Thyroid gland (tissue), 4 donors: ENCODE measurements at regions not wholly inside any gene's neighbourhood (a gene's known extent, or its start where the extent isn't known, plus 50 kb on each side); places are given as distances from the start of the nearest gene placed in this dataset.
"Not testable (repeated sequence)": the region's sequence is repeated elsewhere in the genome, so short reads cannot be mapped to it uniquely, and the experiment has no call there.

ENCODE experiments used
- DNase-seq, 2 donors: peaks; one replicate each; pipeline ENCODE4 v3.0.0-alpha.2; 2019
- H3K27ac ChIP-seq, 3 donors: fragments of 200-600 bp; sonication (generic); 1 replicate in 2 of 3; 2 replicates in 1 of 3; pipeline ENCODE4 v1.5.1; 2016 to 2019; ENCODE audit warnings: mild to moderate bottlenecking in 1 of 3, moderate library complexity in 1 of 3
- H3K27me3 ChIP-seq: fragments of 200-600 bp; sonication (generic); one replicate; pipeline ENCODE4 v1.5.1; 2019
- H3K36me3 ChIP-seq, 2 donors: fragments of 200-600 bp; sonication (generic); one replicate each; pipeline ENCODE4 v1.5.1; 2016 to 2019
- H3K4me1 ChIP-seq, 2 donors: fragments of 200-600 bp; sonication (generic); one replicate each; pipeline ENCODE4 v1.5.1; 2017 to 2019
- H3K4me3 ChIP-seq, 3 donors: fragments of 200-600 bp; sonication (generic); replicated peaks in 1 of 3; 1 replicate in 2 of 3; 2 replicates in 1 of 3; pipeline ENCODE4 v1.5.1; 2016; ENCODE audit warnings: mild to moderate bottlenecking in 1 of 3
- H3K9me3 ChIP-seq: fragments of 200-600 bp; sonication (generic); one replicate; pipeline ENCODE4 v1.5.1; 2017
- POLR2A ChIP-seq, 2 donors: fragments of 450-650 bp; IDR thresholded peaks; one replicate each; pipeline ENCODE4 v1.6.1; 2017; ENCODE audit warnings: antibody characterized with exemption in 2 of 2, mild to moderate bottlenecking in 2 of 2, moderate library complexity in 1 of 2
- WGBS, 2 donors: methylation state at CpG; one replicate each; pipeline ENCODE4 v1.1.5; 2017; 5-methylcytosine and 5-hydroxymethylcytosine counted together
- intact Hi-C: fragments of 100-400 bp; cut with DNase I; formaldehyde crosslinking; loops from one replicate; pipeline ENCODE4 v1.15.1; 2023
- TF ChIP-seq, protein P1 (sequence below), 6 experiments: fragments of 200-600 bp in 3 of 6; fragments of 450-650 bp in 3 of 6; sonication (generic) in 3 of 6; IDR thresholded peaks; one replicate each; pipeline ENCODE4 v1.5.1; 2016 to 2019; ENCODE audit warnings: antibody characterized with exemption in 6 of 6, mild to moderate bottlenecking in 2 of 6, inconsistent platforms in 1 of 6, moderate library complexity in 1 of 6

DNA sequence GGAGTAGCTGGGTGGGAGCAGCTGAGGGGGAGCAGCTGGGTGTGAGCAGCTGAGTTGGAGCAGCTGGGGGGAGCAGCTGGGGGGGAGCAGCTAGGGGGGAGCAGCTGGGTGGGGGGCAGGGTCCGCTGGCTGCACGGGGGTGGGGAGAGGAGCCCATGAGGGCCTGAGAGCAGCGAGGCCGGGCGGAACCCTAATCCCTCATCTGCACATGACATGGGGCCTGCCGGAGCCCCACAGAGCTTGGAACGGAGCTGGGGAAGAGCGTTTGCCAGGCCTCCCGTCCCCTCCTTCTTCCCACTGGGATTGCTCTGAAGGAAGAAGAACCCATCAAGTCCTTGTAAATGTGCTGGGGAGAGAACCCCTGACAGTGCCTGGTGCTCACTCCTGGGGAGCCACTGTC, 83.2 kb upstream of the LPCAT1 start:
- intact Hi-C loops, H3K27me3 ChIP-seq, H3K36me3 ChIP-seq, H3K4me3 ChIP-seq, H3K4me1 ChIP-seq, H3K27ac ChIP-seq, H3K9me3 ChIP-seq, DNase-seq: not testable (repeated sequence)
- WGBS, 2 donors, result 59 to 68% methylated on average over 4 to 7 of the region's 9 CpGs

DNA sequence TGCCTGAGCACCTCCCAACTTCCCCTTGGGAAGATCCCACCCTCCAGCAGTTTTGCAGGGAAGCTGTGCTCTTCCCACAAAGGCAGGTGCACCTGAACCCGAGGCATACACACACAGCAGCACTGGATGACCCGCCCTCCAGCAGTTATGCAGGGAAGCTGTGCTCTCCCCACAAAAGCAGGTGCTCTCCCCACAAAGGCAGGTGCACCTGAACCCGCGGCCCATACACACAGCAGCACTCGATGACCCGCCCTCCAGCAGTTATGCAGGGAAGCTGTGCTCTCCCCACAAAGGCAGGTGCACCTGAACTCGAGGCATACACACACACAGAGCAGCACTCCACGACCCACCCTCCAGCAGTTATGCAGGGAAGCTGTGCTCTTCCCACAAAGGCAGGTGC, 80.2 kb upstream of the LPCAT1 start:
- H3K9me3 ChIP-seq, H3K27ac ChIP-seq, H3K4me3 ChIP-seq, H3K27me3 ChIP-seq, H3K4me1 ChIP-seq, intact Hi-C loops, H3K36me3 ChIP-seq, DNase-seq: not testable (repeated sequence)
- WGBS, 2 donors, result 61 to 85% methylated on average over 2 to 8 of the region's 8 CpGs

DNA sequence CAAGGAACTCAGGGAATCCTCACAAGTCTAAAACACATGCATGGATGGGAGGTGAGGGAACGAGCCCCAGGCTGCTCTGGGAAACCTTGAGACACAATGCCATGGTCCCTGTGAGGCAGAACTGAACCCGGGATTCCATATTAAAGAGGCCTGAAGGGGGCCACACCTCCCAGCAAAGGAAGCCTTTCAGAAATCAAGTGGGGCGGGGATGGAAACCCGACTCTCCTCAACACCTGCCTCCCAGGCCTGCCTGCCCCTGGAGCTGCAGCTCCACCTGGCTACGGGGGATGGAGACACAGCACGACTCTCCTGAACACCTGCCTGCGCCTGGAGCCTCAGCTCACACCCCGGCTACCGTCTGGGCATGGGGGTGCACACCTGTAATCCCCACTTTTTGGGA, 77.8 kb upstream of the LPCAT1 start:
- H3K27ac ChIP-seq, H3K36me3 ChIP-seq, H3K27me3 ChIP-seq, H3K4me1 ChIP-seq, H3K9me3 ChIP-seq, H3K4me3 ChIP-seq, intact Hi-C loops, DNase-seq: not testable (repeated sequence)
- 58 to 65% methylated on average over 4 of the region's 9 CpGs for WGBS, 2 donors

GRCh38 chr5:1598950-1599737, 75.4 kb upstream of the LPCAT1 start:
- H3K4me1 ChIP-seq, H3K36me3 ChIP-seq, intact Hi-C loops, H3K27ac ChIP-seq, H3K4me3 ChIP-seq, H3K9me3 ChIP-seq, DNase-seq, H3K27me3 ChIP-seq: not testable (repeated sequence)
- 61 to 69% methylated on average over 5 of the region's 5 CpGs for WGBS, 2 donors
- TF ChIP-seq, protein P1, sequence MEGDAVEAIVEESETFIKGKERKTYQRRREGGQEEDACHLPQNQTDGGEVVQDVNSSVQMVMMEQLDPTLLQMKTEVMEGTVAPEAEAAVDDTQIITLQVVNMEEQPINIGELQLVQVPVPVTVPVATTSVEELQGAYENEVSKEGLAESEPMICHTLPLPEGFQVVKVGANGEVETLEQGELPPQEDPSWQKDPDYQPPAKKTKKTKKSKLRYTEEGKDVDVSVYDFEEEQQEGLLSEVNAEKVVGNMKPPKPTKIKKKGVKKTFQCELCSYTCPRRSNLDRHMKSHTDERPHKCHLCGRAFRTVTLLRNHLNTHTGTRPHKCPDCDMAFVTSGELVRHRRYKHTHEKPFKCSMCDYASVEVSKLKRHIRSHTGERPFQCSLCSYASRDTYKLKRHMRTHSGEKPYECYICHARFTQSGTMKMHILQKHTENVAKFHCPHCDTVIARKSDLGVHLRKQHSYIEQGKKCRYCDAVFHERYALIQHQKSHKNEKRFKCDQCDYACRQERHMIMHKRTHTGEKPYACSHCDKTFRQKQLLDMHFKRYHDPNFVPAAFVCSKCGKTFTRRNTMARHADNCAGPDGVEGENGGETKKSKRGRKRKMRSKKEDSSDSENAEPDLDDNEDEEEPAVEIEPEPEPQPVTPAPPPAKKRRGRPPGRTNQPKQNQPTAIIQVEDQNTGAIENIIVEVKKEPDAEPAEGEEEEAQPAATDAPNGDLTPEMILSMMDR (IDR thresholded peaks at IDR 0.05), result peak in 1 of 6 experiments; percentile 26

DNA sequence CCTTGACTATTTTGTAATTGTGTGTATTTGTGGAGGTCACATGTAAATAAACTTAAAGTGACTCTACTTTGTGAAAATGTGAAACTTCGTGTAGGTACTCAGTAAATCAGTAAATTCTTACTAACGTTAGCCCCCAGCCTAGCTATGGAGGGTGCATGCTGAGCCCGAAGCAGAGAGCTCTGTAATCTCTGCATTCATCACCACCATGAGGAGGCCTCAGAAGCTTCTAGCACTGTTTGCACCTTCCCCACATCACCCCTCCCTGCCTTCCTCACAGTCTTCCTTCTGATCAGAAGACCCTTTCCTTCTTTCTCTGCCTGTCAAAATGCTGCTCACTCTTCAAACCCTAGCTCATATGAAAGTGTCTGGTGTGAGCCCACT, 73.3 kb upstream of the LPCAT1 start:
- 73 to 82% methylated on average over 3 of the region's 3 CpGs for WGBS, 2 donors
- DNase-seq, intact Hi-C loops, H3K27me3 ChIP-seq, H3K4me3 ChIP-seq, H3K27ac ChIP-seq, H3K9me3 ChIP-seq, H3K36me3 ChIP-seq, H3K4me1 ChIP-seq: not testable (repeated sequence)

DNA sequence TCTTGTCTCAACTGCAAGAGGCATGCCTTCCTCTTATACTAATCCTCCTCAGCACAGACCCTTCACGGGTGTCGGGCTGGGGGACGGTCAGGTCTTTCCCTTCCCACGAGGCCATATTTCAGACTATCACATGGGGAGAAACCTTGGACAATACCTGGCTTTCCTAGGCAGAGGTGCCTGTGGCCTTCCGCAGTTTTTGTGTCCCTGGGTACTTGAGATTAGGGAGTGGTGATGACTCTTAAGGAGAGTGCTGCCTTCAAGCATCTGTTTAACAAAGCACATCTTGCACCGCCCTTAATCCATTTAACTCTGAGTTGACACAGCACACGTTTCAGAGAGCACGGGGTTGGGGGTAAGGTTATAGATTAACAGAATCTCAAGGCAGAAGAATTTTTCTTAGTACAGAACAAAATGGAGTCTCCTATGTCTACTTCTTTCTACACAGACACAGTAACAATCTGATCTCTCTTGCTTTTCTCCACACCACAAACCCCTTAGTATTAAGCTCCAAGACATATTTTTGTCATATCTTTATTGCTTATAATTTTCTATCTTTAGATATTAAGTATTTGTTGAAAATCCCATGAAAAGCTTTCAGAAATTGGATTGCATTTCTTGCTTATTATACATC, 72.8 kb upstream of the LPCAT1 start:
- intact Hi-C loops, DNase-seq, H3K9me3 ChIP-seq, H3K4me1 ChIP-seq, H3K36me3 ChIP-seq, H3K4me3 ChIP-seq, H3K27ac ChIP-seq, H3K27me3 ChIP-seq: not testable (repeated sequence)
- 49 to 56% methylated on average over 8 of the region's 8 CpGs for WGBS, 2 donors

DNA sequence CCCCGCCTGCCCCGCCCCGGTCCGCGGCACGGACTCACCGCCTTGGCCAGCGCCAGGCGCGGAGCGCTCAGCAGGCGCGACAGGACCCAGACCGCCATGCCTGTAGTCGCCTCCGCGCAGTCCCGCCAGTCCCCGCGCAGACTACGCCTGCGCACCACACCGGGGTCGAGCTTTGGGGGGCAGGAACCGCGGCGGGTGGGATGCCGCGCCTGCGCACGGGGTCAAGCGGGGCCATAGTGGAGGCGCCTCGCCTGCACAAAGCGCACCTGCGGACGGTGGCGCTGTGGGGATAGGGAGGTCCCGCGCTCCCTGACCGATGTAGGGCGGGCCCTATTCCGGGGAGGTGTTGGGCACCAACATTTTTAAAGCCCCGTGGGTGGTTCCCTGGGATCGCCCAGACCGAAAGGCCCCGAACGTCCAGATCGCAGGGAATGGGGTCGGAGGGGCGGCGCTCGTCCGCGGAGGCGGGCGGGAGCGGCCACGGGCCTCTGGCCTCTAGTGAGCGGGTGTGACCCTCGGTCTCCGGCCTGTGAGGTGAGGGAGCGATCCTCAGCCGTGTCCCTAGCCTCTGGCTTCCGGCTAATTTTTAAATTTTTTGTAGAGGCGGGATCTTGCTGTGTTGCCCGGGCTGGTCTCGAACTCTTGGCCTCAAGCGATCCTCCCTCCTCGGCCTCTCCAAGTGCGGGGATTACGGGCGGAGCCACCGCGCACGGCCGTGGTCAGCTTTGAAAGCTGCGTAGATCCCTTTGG, 70.8 kb upstream of the LPCAT1 start:
- peak overlapping the region; percentile 23 to 66 (median 26) for H3K4me3 ChIP-seq
- peak; percentile 88 to 92 for DNase-seq
- TF ChIP-seq POLR2A (IDR thresholded peaks at IDR 0.05), result peak in 1 of 2 donors; percentile 71
- TF ChIP-seq, protein P1 (IDR thresholded peaks at IDR 0.05), result peak in 4 of 6 experiments; percentile 46 to 60 (median 52)

More for the DNA sequence above, 70.8 kb upstream of the LPCAT1 start:
- H3K4me1 ChIP-seq, result peaks cover 3 to 5% of the 10 kb centered on the region in 2 donors
- intact Hi-C loops, result no loop called here
- no peaks in the 10 kb centered on the region for H3K27me3 ChIP-seq
- WGBS, 2 donors, result 67 to 83% methylated on average over 15 to 65 of the region's 78 CpGs
- H3K36me3 ChIP-seq, result no peaks in the 10 kb centered on the region
- H3K9me3 ChIP-seq, result no peaks in the 10 kb centered on the region
- H3K27ac ChIP-seq, result peak overlapping the region; percentile 74 to 87 (median 82)
